T-cell (primary cell): ENCODE measurements at regions not wholly inside any gene's neighbourhood (a gene's known extent, or its start where the extent isn't known, plus 50 kb on each side); places are given as distances from the start of the nearest gene placed in this dataset.

Source experiments
- ATAC-seq, 4 experiments: fragments of 200-7000 bp in 3 of 4; fragments of 150-1000 bp in 1 of 4; cut with Tn5 transposase; replicated peaks in 1 of 4; 1 replicate in 3 of 4; 2 replicates in 1 of 4; pipeline ENCODE4 v1.10.0; 2021; ENCODE audit warnings: moderate library complexity in 3 of 4, mild to moderate bottlenecking in 2 of 4, moderate number of reproducible peaks in 1 of 4
- CTCF ChIA-PET, 2 donors: fragments of 300-600 bp; sonication (Branson Sonifier 250); formaldehyde crosslinking; loops; one replicate each; lab custom pipeline; 2022; ENCODE audit warnings: antibody characterized with exemption in 2 of 2; lab: Charles Lee
- POLR2A ChIA-PET, 2 donors: fragments of 300-600 bp; sonication (Branson Sonifier 250); formaldehyde crosslinking; loops; one replicate each; lab custom pipeline; 2022; ENCODE audit warnings: antibody characterized with exemption in 2 of 2; lab: Charles Lee
- DNase-seq, 35 experiments: peaks; one replicate each; pipeline versions ENCODE4 v3.0.0 to v3.0.0-alpha.2; 2013 to 2023
- H3K27ac ChIP-seq: one replicate; pipeline ENCODE4 v1.5.1; 2013; ENCODE audit warnings: low read length
- H3K27me3 ChIP-seq, 2 experiments: replicated peaks in 1 of 2; 1 replicate in 1 of 2; 2 replicates in 1 of 2; pipeline versions ENCODE4 v1.6.1 to v1.7.0; 2013; ENCODE audit warnings: low read length in 1 of 2, mixed read lengths in 1 of 2; ENCODE audit not compliant: control insufficient read depth in 2 of 2, insufficient read depth in 2 of 2; ENCODE audit errors: extremely low read depth in 1 of 2
- H3K36me3 ChIP-seq, 2 donors: 1 replicate in 1 of 2; 2 replicates in 1 of 2; pipeline versions ENCODE4 v1.6.1 to v1.7.0; 2013; ENCODE audit warnings: low read length in 1 of 2; ENCODE audit not compliant: control insufficient read depth in 2 of 2, insufficient read depth in 1 of 2; ENCODE audit errors: extremely low read depth in 1 of 2
- H3K4me1 ChIP-seq, 2 experiments: 1 replicate in 1 of 2; 2 replicates in 1 of 2; pipeline versions ENCODE4 v1.6.1 to v1.7.0; 2013; ENCODE audit warnings: low read length in 2 of 2, mixed read lengths in 1 of 2; ENCODE audit not compliant: insufficient read depth in 2 of 2, control insufficient read depth in 1 of 2; ENCODE audit errors: extremely low read depth in 1 of 2
- H3K4me3 ChIP-seq, 2 donors: 1 replicate in 1 of 2; 2 replicates in 1 of 2; pipeline versions ENCODE4 v1.5.1 to v1.7.0; 2013; ENCODE audit warnings: mild to moderate bottlenecking in 2 of 2, low read length in 1 of 2, moderate library complexity in 1 of 2; ENCODE audit not compliant: control insufficient read depth in 1 of 2; ENCODE audit errors: extremely low read depth in 1 of 2
- H3K9me3 ChIP-seq: 2 replicates; pipeline ENCODE4 v1.7.0; 2013
- H3K27ac Mint-ChIP-seq, 2 donors: one replicate each; pipeline ENCODE4 v1.8.0; 2020 to 2021; ENCODE audit warnings: mild to moderate bottlenecking in 2 of 2, mixed read lengths in 2 of 2
- H3K27me3 Mint-ChIP-seq, 2 donors: one replicate each; pipeline ENCODE4 v1.8.0; 2021 to 2022; ENCODE audit warnings: mixed read lengths in 2 of 2
- H3K36me3 Mint-ChIP-seq: one replicate; pipeline ENCODE4 v1.8.0; 2021; ENCODE audit warnings: mixed read lengths
- H3K4me1 Mint-ChIP-seq, 3 donors: one replicate each; pipeline ENCODE4 v1.8.0; 2020 to 2022; ENCODE audit warnings: mixed read lengths in 3 of 3, mild to moderate bottlenecking in 1 of 3
- H3K4me3 Mint-ChIP-seq, 3 donors: one replicate each; pipeline ENCODE4 v1.8.0; 2020 to 2022; ENCODE audit warnings: mild to moderate bottlenecking in 3 of 3, mixed read lengths in 3 of 3, moderate library complexity in 3 of 3
- H3K9me3 Mint-ChIP-seq, 3 donors: one replicate each; pipeline ENCODE4 v1.8.0; 2020 to 2022; ENCODE audit warnings: mixed read lengths in 3 of 3
- WGBS: methylation state at CpG from one replicate; pipeline ENCODE4 v1.1.5; 2013; ENCODE audit warnings: missing lambda C conversion rate; ENCODE audit not compliant: insufficient coverage; 5-methylcytosine and 5-hydroxymethylcytosine counted together

- ATAC-seq (no peak), DNase-seq (no peak)
- no peaks in the 10 kb centered on the region for H3K36me3 Mint-ChIP-seq
- no peak overlapping the region for H3K27ac Mint-ChIP-seq
- Histone ChIP-seq H3K36me3 (no peaks in the 10 kb centered on the region), H3K4me3 (no peak overlapping the region), H3K9me3 (peaks cover 4% of the 10 kb centered on the region), H3K4me1 (no peaks in the 10 kb centered on the region), H3K27me3 (no peaks in the 10 kb centered on the region), H3K27ac (no peak overlapping the region)
- H3K27me3 Mint-ChIP-seq, result no peaks in the 10 kb centered on the region
- H3K4me1 Mint-ChIP-seq, result no peaks in the 10 kb centered on the region
- POLR2A ChIA-PET, result no interaction called here
- 25% methylated on average over 1 of the region's 2 CpGs for WGBS
- CTCF ChIA-PET, result no interaction called here
- no peak overlapping the region for H3K4me3 Mint-ChIP-seq
- peaks cover 14 to 30% (median 24%) of the 10 kb centered on the region in 3 donors for H3K9me3 Mint-ChIP-seq
These were observed 1248.4 kb downstream of the NSUN3 start for GRCh38 chr3:95311272-95311671.

GRCh38 chr3:95312650-95313049 lies 1249.8 kb downstream of the NSUN3 start:
- no peaks in the 10 kb centered on the region for H3K27me3 ChIP-seq
- WGBS, result no CpG with 5 or more reads among the region's 3 CpGs
- peaks cover 4% of the 10 kb centered on the region for H3K9me3 ChIP-seq
- no peaks in the 10 kb centered on the region for H3K4me1 ChIP-seq
- H3K36me3 ChIP-seq, result no peaks in the 10 kb centered on the region
- ATAC-seq (no peak), DNase-seq (no peak)
- Mint-ChIP-seq H3K4me1 (no peaks in the 10 kb centered on the region), H3K9me3 (peaks cover 8 to 25% (median 21%) of the 10 kb centered on the region in 3 donors), H3K27ac (no peak overlapping the region), H3K36me3 (no peaks in the 10 kb centered on the region), H3K4me3 (no peak overlapping the region), H3K27me3 (no peaks in the 10 kb centered on the region)
- POLR2A ChIA-PET, result no interaction called here
- no peak overlapping the region for H3K4me3 ChIP-seq
- CTCF ChIA-PET, result no interaction called here
- H3K27ac ChIP-seq, result no peak overlapping the region

- Mint-ChIP-seq H3K27me3 (no peaks in the 10 kb centered on the region), H3K4me3 (no peak overlapping the region), H3K4me1 (no peaks in the 10 kb centered on the region), H3K9me3 (peaks cover 6 to 21% (median 12%) of the 10 kb centered on the region in 3 donors), H3K27ac (no peak overlapping the region), H3K36me3 (no peaks in the 10 kb centered on the region)
- DNase-seq, result no peak
- POLR2A ChIA-PET, result no interaction called here
- Histone ChIP-seq H3K27ac (no peak overlapping the region), H3K9me3 (no peaks in the 10 kb centered on the region), H3K4me3 (no peak overlapping the region), H3K4me1 (no peaks in the 10 kb centered on the region), H3K36me3 (no peaks in the 10 kb centered on the region), H3K27me3 (no peaks in the 10 kb centered on the region)
- no peak for ATAC-seq
- CTCF ChIA-PET, result no interaction called here
- 80% methylated on average over 1 of the region's 3 CpGs for WGBS
These were observed 1257.1 kb downstream of the NSUN3 start for GRCh38 chr3:95319921-95320494.

GRCh38 chr3:95327478-95327877 lies 1264.6 kb downstream of the NSUN3 start:
- ChIA-PET POLR2A (no interaction called here), CTCF (no interaction called here)
- WGBS, result no CpG with 5 or more reads among the region's 2 CpGs
- DNase-seq (no peak), ATAC-seq (no peak)
- Histone ChIP-seq H3K27ac (no peak overlapping the region), H3K4me3 (no peak overlapping the region), H3K27me3 (no peaks in the 10 kb centered on the region), H3K4me1 (no peaks in the 10 kb centered on the region), H3K9me3 (no peaks in the 10 kb centered on the region), H3K36me3 (no peaks in the 10 kb centered on the region)
- H3K4me3 Mint-ChIP-seq, result no peak overlapping the region
- no peaks in the 10 kb centered on the region for H3K27me3 Mint-ChIP-seq
- H3K9me3 Mint-ChIP-seq, result peaks cover 14 to 27% (median 18%) of the 10 kb centered on the region in 3 donors
- H3K36me3 Mint-ChIP-seq, result no peaks in the 10 kb centered on the region
- no peaks in the 10 kb centered on the region for H3K4me1 Mint-ChIP-seq
- H3K27ac Mint-ChIP-seq, result no peak overlapping the region

- WGBS, result no CpG with 5 or more reads among the region's 2 CpGs
- Mint-ChIP-seq H3K4me1 (no peaks in the 10 kb centered on the region), H3K27ac (no peak overlapping the region), H3K9me3 (peaks cover 6 to 14% (median 11%) of the 10 kb centered on the region in 3 donors), H3K36me3 (no peaks in the 10 kb centered on the region), H3K4me3 (no peak overlapping the region), H3K27me3 (no peaks in the 10 kb centered on the region)
- H3K9me3 ChIP-seq, result no peaks in the 10 kb centered on the region
- H3K4me3 ChIP-seq, result no peak overlapping the region
- no peaks in the 10 kb centered on the region for H3K27me3 ChIP-seq
- no peak overlapping the region for H3K27ac ChIP-seq
- H3K36me3 ChIP-seq, result no peaks in the 10 kb centered on the region
- POLR2A ChIA-PET, result no interaction called here
- CTCF ChIA-PET, result no interaction called here
- no peak for ATAC-seq
- no peaks in the 10 kb centered on the region for H3K4me1 ChIP-seq
- no peak for DNase-seq
These were observed 1271.0 kb downstream of the NSUN3 start for GRCh38 chr3:95333826-95334225.

GRCh38 chr3:95334461-95334860 lies 1271.6 kb downstream of the NSUN3 start:
- Mint-ChIP-seq H3K4me1 (no peaks in the 10 kb centered on the region), H3K36me3 (no peaks in the 10 kb centered on the region), H3K27me3 (no peaks in the 10 kb centered on the region), H3K27ac (no peak overlapping the region), H3K4me3 (no peak overlapping the region), H3K9me3 (peaks cover 6 to 12% (median 11%) of the 10 kb centered on the region in 3 donors)
- POLR2A ChIA-PET, result no interaction called here
- H3K27ac ChIP-seq, result no peak overlapping the region
- no peaks in the 10 kb centered on the region for H3K27me3 ChIP-seq
- no peak for ATAC-seq
- H3K4me3 ChIP-seq, result no peak overlapping the region
- no peaks in the 10 kb centered on the region for H3K36me3 ChIP-seq
- CTCF ChIA-PET, result no interaction called here
- no peaks in the 10 kb centered on the region for H3K9me3 ChIP-seq
- DNase-seq, result no peak
- no peaks in the 10 kb centered on the region for H3K4me1 ChIP-seq

GRCh38 chr3:95335517-95335916 lies 1272.7 kb downstream of the NSUN3 start:
- no peak overlapping the region for H3K4me3 ChIP-seq
- peaks cover 3 to 10% (median 4%) of the 10 kb centered on the region in 3 donors for H3K9me3 Mint-ChIP-seq
- H3K36me3 Mint-ChIP-seq, result no peaks in the 10 kb centered on the region
- no peaks in the 10 kb centered on the region for H3K27me3 Mint-ChIP-seq
- H3K27ac Mint-ChIP-seq, result no peak overlapping the region
- no peaks in the 10 kb centered on the region for H3K27me3 ChIP-seq
- DNase-seq, result no peak
- POLR2A ChIA-PET, result no interaction called here
- no peaks in the 10 kb centered on the region for H3K9me3 ChIP-seq
- no peaks in the 10 kb centered on the region for H3K36me3 ChIP-seq
- H3K4me1 ChIP-seq, result no peaks in the 10 kb centered on the region
- CTCF ChIA-PET, result no interaction called here
- no peak overlapping the region for H3K4me3 Mint-ChIP-seq
- H3K27ac ChIP-seq, result no peak overlapping the region
- H3K4me1 Mint-ChIP-seq, result no peaks in the 10 kb centered on the region
- ATAC-seq, result no peak
